NCI-H1105 treated with DMSO at 0.1 percent for 48 hours (cell line): ENCODE measurements at regions not wholly inside any gene's neighbourhood (a gene's known extent, or its start where the extent isn't known, plus 50 kb on each side); places are given as distances from the start of the nearest gene placed in this dataset.

ENCODE experiments used
- DNase-seq: peaks from one replicate; lab custom pipeline; 2025; lab: John Stamatoyannopoulos, UW

- no peak for DNase-seq
Measured at GRCh38 chr13:64917566-64917965, 2312.6 kb downstream of the PCDH9 start.

GRCh38 chr13:64912141-64912540, 2318.0 kb downstream of the PCDH9 start:
- DNase-seq: no peak

GRCh38 chr13:64910096-64910495, 2320.0 kb downstream of the PCDH9 start:
- DNase-seq: no peak

GRCh38 chr13:64909184-64909583, 2321.0 kb downstream of the PCDH9 start:
- no peak for DNase-seq

- DNase-seq: no peak
Measured at GRCh38 chr13:64900039-64900438, 2330.1 kb downstream of the PCDH9 start.

- no peak for DNase-seq
Measured at GRCh38 chr13:64884976-64885375, 2345.2 kb downstream of the PCDH9 start.

GRCh38 chr13:64877176-64877575, 2353.0 kb downstream of the PCDH9 start:
- no peak for DNase-seq

- no peak for DNase-seq
Measured at GRCh38 chr13:64871742-64872141, 2358.4 kb downstream of the PCDH9 start.

GRCh38 chr13:64869539-64869938, 2360.6 kb downstream of the PCDH9 start:
- DNase-seq: no peak

- DNase-seq: no peak
Measured at GRCh38 chr13:64867856-64868255, 2362.3 kb downstream of the PCDH9 start.

GRCh38 chr13:64866331-64866730, 2363.8 kb downstream of the PCDH9 start:
- DNase-seq: no peak

GRCh38 chr13:64855506-64855905, 2374.6 kb downstream of the PCDH9 start:
- peak; percentile 33 for DNase-seq

GRCh38 chr13:64850017-64850416, 2380.1 kb downstream of the PCDH9 start:
- no peak for DNase-seq

- DNase-seq: no peak
Measured at GRCh38 chr13:64849196-64849595, 2380.9 kb downstream of the PCDH9 start.

- DNase-seq: no peak
Measured at GRCh38 chr13:64847767-64848166, 2382.4 kb downstream of the PCDH9 start.

GRCh38 chr13:64845110-64845509, 2385.0 kb downstream of the PCDH9 start:
- no peak for DNase-seq

- DNase-seq: no peak
Measured at GRCh38 chr13:64819081-64819480, 2411.1 kb downstream of the PCDH9 start.

GRCh38 chr13:64817691-64818090, 2412.4 kb downstream of the PCDH9 start:
- no peak for DNase-seq

- DNase-seq: no peak
Measured at GRCh38 chr13:64810750-64811149, 2419.4 kb downstream of the PCDH9 start.

GRCh38 chr13:64808704-64809103, 2421.4 kb downstream of the PCDH9 start:
- no peak for DNase-seq

GRCh38 chr13:64801768-64802167, 2428.4 kb downstream of the PCDH9 start:
- DNase-seq: no peak

- DNase-seq: no peak
Measured at GRCh38 chr13:64798422-64798821, 2431.7 kb downstream of the PCDH9 start.

GRCh38 chr13:64793592-64793991, 2436.5 kb downstream of the PCDH9 start:
- no peak for DNase-seq

GRCh38 chr13:64793131-64793530, 2437.0 kb downstream of the PCDH9 start:
- no peak for DNase-seq

- DNase-seq: no peak
Measured at GRCh38 chr13:64791373-64791772, 2438.8 kb downstream of the PCDH9 start.
